WERI-Rb-1 (cell line): ENCODE measurements at regions not wholly inside any gene's neighbourhood (a gene's known extent, or its start where the extent isn't known, plus 50 kb on each side); places are given as distances from the start of the nearest gene placed in this dataset.

Source experiments
- DNase-seq: peaks from one replicate; pipeline ENCODE4 v3.0.0-alpha.2; 2020
- H3K27ac ChIP-seq: fragments of 250-450 bp; sonication (Bioruptor Pico); 2 replicates; pipeline ENCODE4 v1.5.1; 2020; ENCODE audit warnings: mild to moderate bottlenecking, moderate library complexity
- H3K27me3 ChIP-seq: fragments of 250-450 bp; sonication (Bioruptor Pico); 2 replicates; pipeline ENCODE4 v1.5.1; 2021; ENCODE audit warnings: mild to moderate bottlenecking, low read depth, moderate library complexity; ENCODE audit not compliant: insufficient read depth, severe bottlenecking
- H3K36me3 ChIP-seq: fragments of 250-450 bp; sonication (Bioruptor Pico); 2 replicates; pipeline ENCODE4 v1.5.1; 2020; ENCODE audit warnings: mild to moderate bottlenecking, moderate library complexity
- H3K4me3 ChIP-seq: 2 replicates; pipeline ENCODE4 v1.5.1; 2011; ENCODE audit warnings: low read depth, mild to moderate bottlenecking, control low read depth, low read length
- H3K9me3 ChIP-seq: fragments of 250-450 bp; sonication (Bioruptor Pico); 2 replicates; pipeline ENCODE4 v1.5.1; 2021; ENCODE audit warnings: mild to moderate bottlenecking, moderate library complexity; ENCODE audit not compliant: severe bottlenecking
- TF ChIP-seq, protein P1 (sequence below): IDR thresholded peaks from 2 replicates; pipeline ENCODE4 v1.5.1; 2011; ENCODE audit warnings: low read depth, mild to moderate bottlenecking, control low read depth, inconsistent platforms, low read length

DNA sequence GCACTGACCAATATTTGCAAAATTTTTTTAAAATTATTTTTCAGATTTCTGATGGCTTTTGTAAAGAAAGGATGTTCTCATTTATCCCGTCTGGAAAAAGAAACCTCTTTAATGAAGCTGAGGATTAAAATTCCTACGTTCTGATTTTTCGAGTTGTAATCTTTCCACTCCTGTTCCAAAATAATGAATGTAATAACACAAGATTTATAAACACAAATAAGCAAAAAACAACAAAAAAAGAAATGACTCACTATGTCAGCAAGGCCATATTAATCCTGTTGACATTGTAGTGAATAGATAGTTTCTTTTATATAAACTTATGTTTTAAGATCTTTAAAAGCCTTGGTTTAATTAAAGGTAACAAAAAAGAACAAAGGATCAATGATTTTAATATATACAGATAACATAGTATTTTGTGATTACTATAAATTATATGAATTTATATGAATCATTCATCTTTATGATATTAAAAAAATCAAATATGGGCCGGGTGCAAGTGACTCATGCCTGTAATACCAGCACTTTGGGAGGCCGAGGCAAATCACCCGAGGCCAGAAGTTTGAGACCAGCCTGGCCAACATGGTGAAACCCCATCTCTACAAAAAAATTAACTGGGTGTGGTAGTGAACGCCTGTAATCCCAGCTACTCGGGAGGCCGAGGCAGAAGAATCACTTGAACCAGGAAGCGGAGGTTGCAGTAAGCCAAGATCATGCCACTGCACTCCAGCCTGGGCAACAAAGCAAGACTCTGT is 336.6 kb upstream of the DAB2 start:
- H3K27ac ChIP-seq, result no peak overlapping the region
- no peak overlapping the region for H3K4me3 ChIP-seq
- no peaks in the 10 kb centered on the region for H3K27me3 ChIP-seq
- no peaks in the 10 kb centered on the region for H3K36me3 ChIP-seq
- no peak for DNase-seq
- H3K9me3 ChIP-seq, result no peaks in the 10 kb centered on the region
- TF ChIP-seq, protein P1, sequence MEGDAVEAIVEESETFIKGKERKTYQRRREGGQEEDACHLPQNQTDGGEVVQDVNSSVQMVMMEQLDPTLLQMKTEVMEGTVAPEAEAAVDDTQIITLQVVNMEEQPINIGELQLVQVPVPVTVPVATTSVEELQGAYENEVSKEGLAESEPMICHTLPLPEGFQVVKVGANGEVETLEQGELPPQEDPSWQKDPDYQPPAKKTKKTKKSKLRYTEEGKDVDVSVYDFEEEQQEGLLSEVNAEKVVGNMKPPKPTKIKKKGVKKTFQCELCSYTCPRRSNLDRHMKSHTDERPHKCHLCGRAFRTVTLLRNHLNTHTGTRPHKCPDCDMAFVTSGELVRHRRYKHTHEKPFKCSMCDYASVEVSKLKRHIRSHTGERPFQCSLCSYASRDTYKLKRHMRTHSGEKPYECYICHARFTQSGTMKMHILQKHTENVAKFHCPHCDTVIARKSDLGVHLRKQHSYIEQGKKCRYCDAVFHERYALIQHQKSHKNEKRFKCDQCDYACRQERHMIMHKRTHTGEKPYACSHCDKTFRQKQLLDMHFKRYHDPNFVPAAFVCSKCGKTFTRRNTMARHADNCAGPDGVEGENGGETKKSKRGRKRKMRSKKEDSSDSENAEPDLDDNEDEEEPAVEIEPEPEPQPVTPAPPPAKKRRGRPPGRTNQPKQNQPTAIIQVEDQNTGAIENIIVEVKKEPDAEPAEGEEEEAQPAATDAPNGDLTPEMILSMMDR, result no peak

DNA sequence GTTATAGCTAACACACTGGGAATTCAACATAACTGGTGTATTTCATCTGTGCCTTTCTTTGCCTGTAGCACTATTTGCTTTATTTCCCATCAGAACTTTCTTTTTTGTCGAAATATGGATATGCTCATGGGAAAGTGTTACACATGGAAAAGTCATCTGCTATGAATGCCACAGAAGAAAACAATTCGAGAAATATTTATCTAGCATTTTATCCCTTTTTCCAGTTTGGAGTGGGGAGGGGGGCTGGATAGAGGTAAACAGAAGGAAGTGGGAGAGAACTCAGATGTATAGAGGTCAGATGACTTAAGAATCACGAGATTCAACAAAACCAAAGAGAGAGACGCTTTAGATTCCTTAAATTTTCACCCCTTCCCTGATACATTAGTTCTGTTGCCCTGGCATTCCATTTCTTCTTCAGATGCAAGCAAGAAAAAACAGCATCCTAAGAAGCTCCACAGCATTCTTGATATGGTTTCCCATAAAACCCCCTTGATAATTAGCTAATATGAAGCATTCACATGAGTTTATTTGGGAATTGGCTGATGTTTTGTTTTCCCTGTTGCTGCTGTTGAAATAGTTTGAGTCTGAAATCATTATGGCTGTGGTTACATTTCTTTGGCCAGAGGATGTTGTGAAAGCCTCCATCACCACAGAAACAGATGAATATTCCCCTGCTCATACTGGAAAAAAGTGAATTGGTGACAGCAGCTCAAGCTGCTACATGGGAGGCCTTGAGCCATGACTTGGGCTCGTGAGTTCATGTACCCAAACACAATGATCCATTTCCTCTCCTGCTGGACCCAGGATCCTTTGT is 335.8 kb upstream of the DAB2 start:
- Histone ChIP-seq H3K9me3 (no peaks in the 10 kb centered on the region), H3K4me3 (no peak overlapping the region)

DNA sequence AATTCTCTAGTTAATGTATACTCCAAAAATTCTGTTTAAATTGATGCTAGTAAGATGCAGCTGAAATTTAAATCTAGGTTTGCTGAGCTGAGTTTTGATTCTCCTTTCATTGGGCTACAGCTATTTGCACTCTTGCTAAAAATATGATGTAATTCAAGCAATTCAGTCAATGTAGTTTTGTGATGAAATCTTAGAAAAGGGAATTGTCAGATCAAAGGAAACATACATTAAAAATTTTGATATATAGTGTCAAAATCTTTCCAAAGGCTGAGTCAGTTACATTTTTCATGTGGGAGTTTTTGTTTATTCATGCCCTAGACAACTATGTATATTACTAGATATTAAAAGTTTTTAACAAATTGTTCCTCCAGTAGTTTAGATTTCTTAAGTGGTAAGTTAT is 334.9 kb upstream of the DAB2 start:
- Histone ChIP-seq H3K27me3 (no peaks in the 10 kb centered on the region), H3K9me3 (no peaks in the 10 kb centered on the region), H3K36me3 (no peaks in the 10 kb centered on the region), H3K4me3 (no peak overlapping the region), H3K27ac (no peak overlapping the region)
- TF ChIP-seq, protein P1, result no peak
- no peak for DNase-seq

More for the DNA sequence above, 335.8 kb upstream of the DAB2 start:
- no peaks in the 10 kb centered on the region for H3K36me3 ChIP-seq
- H3K27me3 ChIP-seq, result no peaks in the 10 kb centered on the region
- no peak for DNase-seq
- TF ChIP-seq, protein P1, result no peak
- H3K27ac ChIP-seq, result no peak overlapping the region

DNA sequence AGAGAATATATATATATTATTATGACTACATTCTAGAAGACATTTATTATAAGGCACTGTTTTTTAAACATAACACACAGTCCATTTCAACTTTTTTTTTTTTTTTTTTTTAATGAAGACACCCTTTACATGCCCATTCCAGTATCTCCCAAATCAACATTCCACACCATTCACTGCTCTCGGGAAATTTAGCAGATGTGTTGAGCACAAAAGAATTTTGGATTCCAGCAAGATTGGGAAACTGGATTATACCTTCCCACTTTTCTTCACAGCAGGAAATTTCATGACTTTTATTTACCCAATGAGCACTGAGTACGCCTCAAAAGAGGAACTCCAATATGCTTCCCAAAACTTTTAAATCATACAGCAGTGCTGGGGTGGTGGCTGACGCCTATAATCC is 333.6 kb upstream of the DAB2 start:
- Histone ChIP-seq H3K4me3 (no peak overlapping the region), H3K27ac (no peak overlapping the region), H3K36me3 (no peaks in the 10 kb centered on the region), H3K9me3 (no peaks in the 10 kb centered on the region), H3K27me3 (no peaks in the 10 kb centered on the region)
- TF ChIP-seq, protein P1, result no peak
- DNase-seq, result no peak

DNA sequence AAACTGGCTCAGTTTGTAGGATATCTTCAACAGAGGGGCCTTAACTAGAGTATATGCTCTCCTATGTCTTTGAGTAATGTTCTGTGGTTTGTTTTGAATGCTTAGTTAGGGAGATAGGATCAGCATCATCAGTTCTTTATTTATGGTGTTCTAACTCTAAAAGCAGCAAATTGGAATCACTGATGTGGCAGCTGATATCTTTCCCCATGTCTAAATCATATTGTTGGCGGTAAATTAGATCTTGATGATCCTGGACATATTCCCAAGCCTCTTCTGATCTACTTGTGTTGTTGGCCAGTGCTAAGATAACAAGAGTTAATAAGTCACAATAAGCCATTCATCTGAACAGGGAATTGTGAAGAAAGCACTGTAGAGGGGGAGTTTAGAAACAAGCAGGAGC is 332.4 kb upstream of the DAB2 start:
- H3K27me3 ChIP-seq, result no peaks in the 10 kb centered on the region
- H3K9me3 ChIP-seq, result no peaks in the 10 kb centered on the region
- no peak overlapping the region for H3K27ac ChIP-seq
- no peaks in the 10 kb centered on the region for H3K36me3 ChIP-seq
- TF ChIP-seq, protein P1, result no peak
- H3K4me3 ChIP-seq, result no peak overlapping the region
- no peak for DNase-seq
